GM12873 (cell line): ENCODE measurements at regions not wholly inside any gene's neighbourhood (a gene's known extent, or its start where the extent isn't known, plus 50 kb on each side); places are given as distances from the start of the nearest gene placed in this dataset.

Experiments used
- TF ChIP-seq, protein P1 (sequence below): IDR thresholded peaks from 2 replicates; pipeline ENCODE4 v1.5.1; 2012; ENCODE audit warnings: low read depth, mild to moderate bottlenecking, moderate library complexity, low read length, control low read depth; ENCODE audit not compliant: insufficient read depth; ENCODE audit errors: missing control alignments

DNA sequence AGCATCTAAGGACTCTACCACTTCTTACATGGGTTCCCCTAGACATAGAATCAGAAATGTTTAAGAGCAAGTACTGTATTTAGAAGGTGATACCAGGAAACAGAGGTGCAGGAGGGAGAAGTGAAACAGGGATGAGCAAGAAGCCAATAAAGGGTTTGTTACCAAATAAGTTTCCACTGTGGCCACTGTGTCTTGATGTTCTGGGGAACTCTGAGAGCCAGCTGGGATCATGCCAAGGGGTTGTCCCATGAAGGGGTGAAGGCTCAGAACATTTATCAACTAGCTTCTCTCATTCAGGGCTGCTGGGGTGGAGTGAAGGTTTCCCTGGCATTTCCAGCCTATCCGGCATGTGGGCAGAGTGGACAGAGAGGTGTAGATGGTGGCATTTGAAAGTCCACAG lies 147.1 kb upstream of the SH3BP4 start:
- TF ChIP-seq, protein P1, sequence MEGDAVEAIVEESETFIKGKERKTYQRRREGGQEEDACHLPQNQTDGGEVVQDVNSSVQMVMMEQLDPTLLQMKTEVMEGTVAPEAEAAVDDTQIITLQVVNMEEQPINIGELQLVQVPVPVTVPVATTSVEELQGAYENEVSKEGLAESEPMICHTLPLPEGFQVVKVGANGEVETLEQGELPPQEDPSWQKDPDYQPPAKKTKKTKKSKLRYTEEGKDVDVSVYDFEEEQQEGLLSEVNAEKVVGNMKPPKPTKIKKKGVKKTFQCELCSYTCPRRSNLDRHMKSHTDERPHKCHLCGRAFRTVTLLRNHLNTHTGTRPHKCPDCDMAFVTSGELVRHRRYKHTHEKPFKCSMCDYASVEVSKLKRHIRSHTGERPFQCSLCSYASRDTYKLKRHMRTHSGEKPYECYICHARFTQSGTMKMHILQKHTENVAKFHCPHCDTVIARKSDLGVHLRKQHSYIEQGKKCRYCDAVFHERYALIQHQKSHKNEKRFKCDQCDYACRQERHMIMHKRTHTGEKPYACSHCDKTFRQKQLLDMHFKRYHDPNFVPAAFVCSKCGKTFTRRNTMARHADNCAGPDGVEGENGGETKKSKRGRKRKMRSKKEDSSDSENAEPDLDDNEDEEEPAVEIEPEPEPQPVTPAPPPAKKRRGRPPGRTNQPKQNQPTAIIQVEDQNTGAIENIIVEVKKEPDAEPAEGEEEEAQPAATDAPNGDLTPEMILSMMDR: no peak

DNA sequence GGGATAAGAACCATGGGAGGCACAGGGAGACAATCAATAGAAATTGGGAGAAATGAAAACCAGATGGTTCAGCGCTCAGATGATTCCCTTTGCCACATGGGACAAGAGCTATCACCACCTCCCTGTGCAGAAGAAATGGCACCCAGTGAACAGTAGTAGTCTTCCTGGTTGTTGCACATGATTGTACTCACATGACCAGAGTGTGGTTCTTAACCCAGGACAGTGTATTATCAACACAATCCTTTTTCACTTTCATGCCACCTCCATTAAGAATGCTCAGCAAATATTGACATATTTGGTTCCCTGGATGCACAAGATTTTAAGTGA lies 149.0 kb upstream of the SH3BP4 start:
- TF ChIP-seq, protein P1: no peak

DNA sequence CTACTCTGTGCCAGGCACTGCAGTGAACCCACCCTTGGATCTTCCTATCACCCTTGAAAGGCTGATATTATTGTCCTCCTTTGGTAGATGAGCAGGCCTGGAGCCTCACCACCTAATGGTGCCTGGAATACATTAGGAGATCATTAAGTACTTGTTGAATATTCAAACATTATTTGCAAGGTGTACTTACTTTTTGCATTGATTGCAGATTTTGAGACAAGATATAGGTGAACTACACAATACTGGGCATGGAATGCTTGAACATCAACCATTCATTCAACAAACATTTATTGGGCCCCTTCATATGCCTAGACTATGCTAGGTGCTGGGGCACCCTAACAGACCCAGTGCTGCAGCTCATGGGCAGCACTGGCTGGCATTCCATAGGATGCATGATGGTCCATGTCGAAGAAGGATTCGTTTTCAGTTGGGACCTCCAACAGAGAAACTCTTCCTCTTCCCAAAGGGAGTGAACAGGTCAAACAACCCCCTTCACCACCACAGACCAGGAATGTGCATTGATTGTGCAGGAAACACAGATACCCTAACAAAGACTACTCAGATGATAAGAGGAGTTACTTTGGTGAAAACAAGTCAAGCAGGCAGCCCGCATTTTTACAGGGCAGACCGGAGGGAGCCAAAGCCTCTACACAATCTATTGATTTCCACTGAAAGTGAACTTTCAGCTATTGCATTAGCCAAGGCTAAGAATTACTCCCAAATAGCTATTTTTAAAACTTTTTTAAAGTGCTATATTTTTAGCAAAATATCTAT lies 149.6 kb upstream of the SH3BP4 start:
- TF ChIP-seq, protein P1: no peak

DNA sequence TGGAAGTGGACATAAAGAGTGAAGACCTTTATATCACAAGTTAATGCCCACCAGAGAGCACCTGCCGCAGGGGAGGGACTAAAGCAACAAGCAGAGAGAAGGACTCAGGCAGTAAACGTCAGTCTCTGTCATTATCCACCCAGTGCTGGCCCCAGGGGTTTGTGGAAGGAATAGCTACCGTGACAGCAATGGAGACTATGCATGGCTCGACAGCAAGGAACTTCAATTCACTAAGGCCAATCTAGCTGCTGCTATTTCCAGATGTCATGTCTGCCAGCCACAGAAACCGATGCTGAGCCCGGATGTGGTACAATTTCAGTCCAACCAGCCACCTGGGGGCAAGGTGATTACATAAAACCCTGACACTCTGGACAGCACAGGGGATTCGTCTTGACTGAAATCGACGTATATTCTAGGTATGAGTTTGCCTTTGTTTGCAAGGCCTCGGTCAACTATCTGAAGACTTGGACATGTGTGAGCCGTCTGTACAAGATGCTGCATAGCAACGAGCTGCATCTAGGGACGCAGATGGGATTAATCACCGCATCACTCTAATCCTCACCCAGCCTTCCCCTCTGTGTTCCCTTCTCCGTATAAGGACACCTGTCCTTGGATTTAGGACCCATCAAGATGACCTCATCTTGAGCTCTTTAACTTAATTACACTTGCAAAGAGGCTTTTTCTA lies 154.1 kb upstream of the SH3BP4 start:
- TF ChIP-seq, protein P1: no peak

DNA sequence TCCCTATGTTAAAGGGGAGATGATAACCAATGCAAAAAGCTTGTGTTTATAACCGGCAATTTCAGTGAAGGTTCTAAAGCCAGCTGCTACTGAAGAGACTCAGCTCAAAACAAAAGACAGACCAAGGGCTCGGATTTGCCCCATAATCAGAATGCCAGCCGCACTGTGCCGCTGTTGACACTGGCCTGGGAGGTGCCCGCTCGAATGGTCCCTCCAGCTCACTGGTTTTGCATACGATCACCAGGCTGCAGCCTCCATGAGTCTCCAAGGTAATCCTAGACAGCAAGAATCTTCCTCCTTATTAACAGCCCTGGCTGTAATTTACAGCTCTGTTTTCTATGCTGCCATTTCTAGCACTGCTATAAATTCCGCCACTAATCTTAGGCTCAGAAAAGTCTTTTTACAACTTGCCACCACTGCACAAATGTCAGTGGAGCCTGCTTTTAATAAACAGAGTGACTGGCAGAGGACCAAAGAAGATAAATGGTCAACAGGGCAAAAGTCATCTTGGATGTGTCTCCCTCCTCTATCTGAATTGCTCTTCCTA lies 155.7 kb upstream of the SH3BP4 start:
- TF ChIP-seq, protein P1: no peak

DNA sequence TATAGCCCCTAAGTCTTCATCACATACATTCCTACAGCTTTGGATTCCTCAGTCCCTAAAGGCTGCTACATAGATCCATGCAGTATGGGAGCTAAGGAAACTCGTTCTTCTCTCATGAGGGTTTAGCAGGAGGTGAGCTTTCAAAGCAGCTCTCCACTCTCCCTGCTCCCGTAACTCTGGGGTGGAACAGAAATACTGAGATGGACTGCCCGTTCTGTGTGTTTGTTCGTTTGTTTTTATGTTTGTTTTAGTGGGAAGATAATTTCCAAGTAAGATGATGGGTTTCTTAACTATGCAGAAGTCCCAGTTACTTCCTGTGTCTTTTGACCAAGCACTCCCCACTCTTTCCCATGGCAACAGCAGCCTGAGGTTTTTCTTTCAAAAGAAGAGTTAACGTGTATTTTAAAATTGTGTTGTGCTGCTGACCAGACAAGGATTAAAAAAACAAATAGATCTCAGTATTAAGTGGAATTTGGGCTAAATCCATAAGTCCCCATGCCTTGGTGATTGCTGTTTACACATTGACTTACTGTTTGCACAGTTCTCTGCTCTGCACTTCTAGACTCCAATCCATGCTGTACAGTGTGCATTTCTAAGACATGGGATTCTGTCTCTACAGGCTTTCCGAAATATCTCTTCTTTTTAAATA lies 156.4 kb upstream of the SH3BP4 start:
- TF ChIP-seq, protein P1: no peak

DNA sequence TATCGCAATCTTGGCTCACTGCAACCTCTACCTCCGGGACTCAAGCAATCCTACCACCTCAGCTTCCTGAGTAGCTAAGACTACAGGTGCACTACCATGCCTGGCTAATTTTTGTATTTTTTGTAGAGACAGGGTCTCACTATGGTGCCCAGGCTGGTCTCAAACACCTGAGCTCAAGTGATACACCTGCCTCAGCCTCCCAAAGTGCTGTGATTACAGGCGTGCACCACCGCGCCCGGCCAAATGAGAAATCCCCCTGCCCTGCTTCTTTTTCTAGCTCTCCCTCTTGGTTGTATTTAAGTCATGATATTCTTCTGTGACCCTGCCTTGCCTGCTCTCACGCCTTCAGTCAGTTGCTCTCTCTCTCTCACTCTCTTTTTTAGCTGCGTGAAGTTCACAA lies 157.0 kb upstream of the SH3BP4 start:
- TF ChIP-seq, protein P1: no peak
